GM23248 (cell line): ENCODE measurements at regions not wholly inside any gene's neighbourhood (a gene's known extent, or its start where the extent isn't known, plus 50 kb on each side); places are given as distances from the start of the nearest gene placed in this dataset.

Experiments used
- EZH2 ChIP-seq: fragments of 200-600 bp; sonication (generic); IDR thresholded peaks from 2 replicates; pipeline ENCODE4 v1.6.1; 2018; ENCODE audit warnings: antibody characterized with exemption, mild to moderate bottlenecking; ENCODE audit not compliant: insufficient read depth, poor library complexity, severe bottlenecking
- EZH2phosphoT487 ChIP-seq: fragments of 200-600 bp; sonication (generic); IDR thresholded peaks from 2 replicates; pipeline ENCODE4 v1.6.1; 2018; ENCODE audit warnings: antibody characterized with exemption, moderate library complexity, mild to moderate bottlenecking, low read depth; ENCODE audit not compliant: insufficient read depth

DNA sequence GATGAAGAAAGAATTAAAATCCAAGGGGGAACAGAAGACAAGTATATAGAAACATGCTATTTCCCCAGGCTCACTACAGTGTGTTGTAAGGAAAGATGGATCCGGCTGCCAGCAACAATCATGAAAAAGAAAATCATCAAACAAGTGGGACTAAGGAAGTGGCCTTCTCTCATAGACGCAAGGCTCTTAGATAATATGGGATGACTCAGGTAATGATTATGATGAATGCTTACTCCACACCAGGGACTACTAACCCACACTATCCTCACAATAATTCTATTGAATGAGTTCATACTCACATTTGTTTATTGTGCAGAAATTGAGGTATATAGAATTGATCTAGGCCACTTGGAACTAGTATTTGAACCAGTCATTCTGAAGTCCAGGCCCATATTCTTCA, 111.2 kb upstream of the BET1 start:
- TF ChIP-seq EZH2, result no peak
- no peak for TF ChIP-seq EZH2phosphoT487
